ENCODE measurements at regions not wholly inside any gene's neighbourhood (a gene's known extent, or its start where the extent isn't known, plus 50 kb on each side); places are given as distances from the start of the nearest gene placed in this dataset.

DNA sequence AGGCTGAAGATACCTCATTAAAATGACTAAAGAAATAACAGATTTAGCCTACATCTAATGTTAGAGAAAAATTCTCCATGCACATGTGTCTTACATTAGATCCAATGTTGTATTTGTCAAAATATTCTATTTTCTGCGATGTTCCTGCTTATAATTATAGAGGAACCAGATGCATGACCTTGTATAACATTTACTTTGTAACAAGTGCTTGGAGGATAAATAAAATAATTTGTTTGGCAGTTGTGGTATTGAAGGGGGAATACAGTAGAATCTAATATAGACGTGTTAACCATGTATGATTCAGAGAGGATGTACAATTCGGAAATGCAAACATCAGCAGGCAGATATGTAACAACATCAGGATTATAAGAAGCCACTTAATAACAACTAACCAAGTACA, 922.2 kb downstream of the TUSC7 start:
- TF ChIP-seq, protein P1, sequence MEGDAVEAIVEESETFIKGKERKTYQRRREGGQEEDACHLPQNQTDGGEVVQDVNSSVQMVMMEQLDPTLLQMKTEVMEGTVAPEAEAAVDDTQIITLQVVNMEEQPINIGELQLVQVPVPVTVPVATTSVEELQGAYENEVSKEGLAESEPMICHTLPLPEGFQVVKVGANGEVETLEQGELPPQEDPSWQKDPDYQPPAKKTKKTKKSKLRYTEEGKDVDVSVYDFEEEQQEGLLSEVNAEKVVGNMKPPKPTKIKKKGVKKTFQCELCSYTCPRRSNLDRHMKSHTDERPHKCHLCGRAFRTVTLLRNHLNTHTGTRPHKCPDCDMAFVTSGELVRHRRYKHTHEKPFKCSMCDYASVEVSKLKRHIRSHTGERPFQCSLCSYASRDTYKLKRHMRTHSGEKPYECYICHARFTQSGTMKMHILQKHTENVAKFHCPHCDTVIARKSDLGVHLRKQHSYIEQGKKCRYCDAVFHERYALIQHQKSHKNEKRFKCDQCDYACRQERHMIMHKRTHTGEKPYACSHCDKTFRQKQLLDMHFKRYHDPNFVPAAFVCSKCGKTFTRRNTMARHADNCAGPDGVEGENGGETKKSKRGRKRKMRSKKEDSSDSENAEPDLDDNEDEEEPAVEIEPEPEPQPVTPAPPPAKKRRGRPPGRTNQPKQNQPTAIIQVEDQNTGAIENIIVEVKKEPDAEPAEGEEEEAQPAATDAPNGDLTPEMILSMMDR (IDR thresholded peaks at IDR 0.05) = no peak
- TF ChIP-seq POLR2A (IDR thresholded peaks at IDR 0.05) = no peak

All from adrenal gland (tissue), 5 donors.